CD14-positive monocyte (primary cell): ENCODE measurements at regions not wholly inside any gene's neighbourhood (a gene's known extent, or its start where the extent isn't known, plus 50 kb on each side); places are given as distances from the start of the nearest gene placed in this dataset.
"Not testable (repeated sequence)": the region's sequence is repeated elsewhere in the genome, so short reads cannot be mapped to it uniquely, and the experiment has no call there.

Experiments
- DNase-seq, 3 donors: peaks; one replicate each; pipeline ENCODE4 v3.0.0-alpha.2; 2011 to 2022
- H2AFZ ChIP-seq: 2 replicates; pipeline ENCODE4 v1.6.0; 2012; ENCODE audit warnings: mild to moderate bottlenecking, low read depth, low read length, inconsistent platforms; ENCODE audit not compliant: insufficient read depth, poor library complexity, severe bottlenecking
- H3K27ac ChIP-seq, 2 donors: 1 replicate in 1 of 2; 2 replicates in 1 of 2; pipeline ENCODE4 v1.5.1; 2012 to 2013; ENCODE audit warnings: low read length in 2 of 2, control low read depth in 1 of 2, inconsistent platforms in 1 of 2, low read depth in 1 of 2, mild to moderate bottlenecking in 1 of 2
- H3K27me3 ChIP-seq, 2 donors: one replicate each; pipeline versions ENCODE4 v1.6.0 to v1.6.1; 2011 to 2013; ENCODE audit warnings: low read length in 2 of 2; ENCODE audit not compliant: control insufficient read depth in 2 of 2, insufficient read depth in 2 of 2
- H3K36me3 ChIP-seq, 2 donors: replicated peaks in 1 of 2; 1 replicate in 1 of 2; 2 replicates in 1 of 2; pipeline versions ENCODE4 v1.5.1 to v1.6.1; 2012 to 2013; ENCODE audit warnings: low read length in 2 of 2, control low read depth in 1 of 2, inconsistent platforms in 1 of 2, mild to moderate bottlenecking in 1 of 2; ENCODE audit not compliant: insufficient read depth in 2 of 2, control insufficient read depth in 1 of 2
- H3K4me1 ChIP-seq, 2 donors: 1 replicate in 1 of 2; 2 replicates in 1 of 2; pipeline versions ENCODE4 v1.5.1 to v1.6.1; 2012 to 2013; ENCODE audit warnings: low read length in 2 of 2, control low read depth in 1 of 2, inconsistent platforms in 1 of 2, mild to moderate bottlenecking in 1 of 2, moderate library complexity in 1 of 2; ENCODE audit not compliant: insufficient read depth in 2 of 2, control insufficient read depth in 1 of 2
- H3K4me2 ChIP-seq: replicated peaks from 2 replicates; pipeline ENCODE3; 2012; ENCODE audit warnings: low read length, moderate library complexity, mild to moderate bottlenecking; ENCODE audit not compliant: poor library complexity, severe bottlenecking; ENCODE audit errors: extremely low read depth
- H3K4me3 ChIP-seq, 3 experiments: fragments of 200-600 bp in 1 of 3; sonication (generic) in 1 of 3; replicated peaks in 1 of 3; 1 replicate in 2 of 3; 2 replicates in 1 of 3; pipeline ENCODE4 v1.5.1; 2011 to 2013; ENCODE audit warnings: low read length in 3 of 3, mild to moderate bottlenecking in 3 of 3, control low read depth in 2 of 3, low read depth in 2 of 3, inconsistent platforms in 1 of 3, moderate library complexity in 1 of 3
- H3K79me2 ChIP-seq: 2 replicates; pipeline ENCODE4 v1.6.0; 2012; ENCODE audit warnings: mild to moderate bottlenecking, control low read depth, inconsistent platforms, low read length, moderate library complexity; ENCODE audit not compliant: insufficient read depth
- H3K9ac ChIP-seq: 2 replicates; pipeline ENCODE4 v1.6.0; 2017; ENCODE audit warnings: low read length, mild to moderate bottlenecking; ENCODE audit not compliant: insufficient read depth, poor library complexity, severe bottlenecking
- H3K9me3 ChIP-seq, 2 donors: replicated peaks in 1 of 2; 1 replicate in 1 of 2; 2 replicates in 1 of 2; pipeline versions ENCODE4 v1.5.1 to v1.6.1; 2012 to 2013; ENCODE audit warnings: low read length in 2 of 2, control low read depth in 1 of 2; ENCODE audit not compliant: control insufficient read depth in 1 of 2, insufficient read depth in 1 of 2
- H4K20me1 ChIP-seq: 2 replicates; pipeline ENCODE4 v1.6.0; 2012; ENCODE audit warnings: mild to moderate bottlenecking, low read length, control low read depth, moderate library complexity; ENCODE audit not compliant: insufficient read depth
- H3K27ac Mint-ChIP-seq, 7 donors: one replicate each; pipeline ENCODE4 v1.8.0; 2020; ENCODE audit warnings: mild to moderate bottlenecking in 7 of 7, mixed read lengths in 7 of 7, moderate library complexity in 6 of 7, inconsistent platforms in 2 of 7
- H3K27me3 Mint-ChIP-seq, 3 donors: one replicate each; pipeline ENCODE4 v1.8.0; 2021 to 2022; ENCODE audit warnings: low read depth in 3 of 3, mild to moderate bottlenecking in 3 of 3, mixed read lengths in 3 of 3, moderate library complexity in 3 of 3, inconsistent platforms in 1 of 3
- H3K36me3 Mint-ChIP-seq, 2 donors: one replicate each; pipeline ENCODE4 v1.8.0; 2020; ENCODE audit warnings: mixed read lengths in 2 of 2, inconsistent platforms in 1 of 2, mild to moderate bottlenecking in 1 of 2
- H3K4me1 Mint-ChIP-seq: one replicate; pipeline ENCODE4 v1.8.0; 2020; ENCODE audit warnings: mild to moderate bottlenecking, mixed read lengths
- H3K4me3 Mint-ChIP-seq, 2 donors: one replicate each; pipeline ENCODE4 v1.8.0; 2020; ENCODE audit warnings: mild to moderate bottlenecking in 2 of 2, mixed read lengths in 2 of 2, moderate library complexity in 1 of 2
- H3K9me3 Mint-ChIP-seq, 7 donors: one replicate each; pipeline ENCODE4 v1.8.0; 2020 to 2022; ENCODE audit warnings: mixed read lengths in 7 of 7, mild to moderate bottlenecking in 6 of 7, moderate library complexity in 6 of 7, inconsistent platforms in 2 of 7
- WGBS: methylation state at CpG from one replicate; pipeline ENCODE4 v1.1.5; 2013; ENCODE audit warnings: missing lambda C conversion rate; ENCODE audit not compliant: insufficient coverage; 5-methylcytosine and 5-hydroxymethylcytosine counted together
- intact Hi-C, 2 donors: fragments of 100-400 bp; cut with micrococcal nuclease; formaldehyde crosslinking; loops; one replicate each; pipeline versions ENCODE4 v1.15.0 to v1.15.1; 2023
- TF ChIP-seq, protein P1 (sequence below): fragments of 200-600 bp; IDR thresholded peaks from one replicate; pipeline ENCODE4 v1.8.0; 2022; ENCODE audit warnings: antibody characterized with exemption, mild to moderate bottlenecking

DNA sequence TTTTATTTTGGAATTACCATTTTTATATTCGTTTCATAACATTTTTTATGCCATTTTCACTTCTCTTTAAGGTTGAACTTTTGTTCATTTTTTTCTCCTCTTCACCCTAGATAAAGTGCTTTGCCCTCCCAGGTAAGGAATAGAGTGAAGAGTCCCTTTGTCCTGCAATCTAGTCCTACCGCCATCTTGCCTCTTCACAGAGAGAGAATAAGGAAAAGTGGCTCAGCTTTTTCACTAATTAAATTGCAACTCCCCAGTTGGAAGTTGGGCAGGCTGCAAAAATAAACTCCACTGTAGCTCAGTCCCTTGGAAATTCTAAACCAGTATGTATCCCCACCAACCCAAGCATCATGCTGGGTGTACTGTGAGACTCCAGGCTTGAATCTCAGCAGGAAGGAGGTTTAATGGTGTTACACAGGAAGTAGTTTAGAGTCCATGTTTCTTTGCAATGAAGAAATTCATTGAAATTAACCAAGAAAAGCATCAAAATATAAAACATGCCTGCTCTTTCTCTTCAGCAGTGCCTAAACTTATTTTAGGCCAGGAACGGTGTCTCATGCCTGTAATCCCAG, 60.3 kb upstream of the PCSK1 start:
- no peak overlapping the region for H3K4me3 ChIP-seq
- no peak overlapping the region for H3K9ac ChIP-seq
- H3K4me1 ChIP-seq = no peaks in the 10 kb centered on the region
- no peak overlapping the region for H3K4me2 ChIP-seq
- H3K27ac ChIP-seq = no peak overlapping the region
- no peaks in the 10 kb centered on the region for H3K27me3 ChIP-seq
- peaks cover under 1 to 4% (median 1%) of the 10 kb centered on the region in 3 donors for H3K27me3 Mint-ChIP-seq
- H3K27ac Mint-ChIP-seq = no peak overlapping the region
- intact Hi-C loops = no loop called here
- H2AFZ ChIP-seq = no peak overlapping the region
- H3K9me3 ChIP-seq = no peaks in the 10 kb centered on the region
- no peaks in the 10 kb centered on the region for H4K20me1 ChIP-seq
- H3K36me3 ChIP-seq = no peaks in the 10 kb centered on the region
- H3K36me3 Mint-ChIP-seq = no peaks in the 10 kb centered on the region
- H3K9me3 Mint-ChIP-seq = peaks cover 0 to 7% (median 2%) of the 10 kb centered on the region in 7 donors
- WGBS = 100% methylated on average over 1 of the region's 3 CpGs
- TF ChIP-seq, protein P1, sequence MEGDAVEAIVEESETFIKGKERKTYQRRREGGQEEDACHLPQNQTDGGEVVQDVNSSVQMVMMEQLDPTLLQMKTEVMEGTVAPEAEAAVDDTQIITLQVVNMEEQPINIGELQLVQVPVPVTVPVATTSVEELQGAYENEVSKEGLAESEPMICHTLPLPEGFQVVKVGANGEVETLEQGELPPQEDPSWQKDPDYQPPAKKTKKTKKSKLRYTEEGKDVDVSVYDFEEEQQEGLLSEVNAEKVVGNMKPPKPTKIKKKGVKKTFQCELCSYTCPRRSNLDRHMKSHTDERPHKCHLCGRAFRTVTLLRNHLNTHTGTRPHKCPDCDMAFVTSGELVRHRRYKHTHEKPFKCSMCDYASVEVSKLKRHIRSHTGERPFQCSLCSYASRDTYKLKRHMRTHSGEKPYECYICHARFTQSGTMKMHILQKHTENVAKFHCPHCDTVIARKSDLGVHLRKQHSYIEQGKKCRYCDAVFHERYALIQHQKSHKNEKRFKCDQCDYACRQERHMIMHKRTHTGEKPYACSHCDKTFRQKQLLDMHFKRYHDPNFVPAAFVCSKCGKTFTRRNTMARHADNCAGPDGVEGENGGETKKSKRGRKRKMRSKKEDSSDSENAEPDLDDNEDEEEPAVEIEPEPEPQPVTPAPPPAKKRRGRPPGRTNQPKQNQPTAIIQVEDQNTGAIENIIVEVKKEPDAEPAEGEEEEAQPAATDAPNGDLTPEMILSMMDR = no peak
- no peaks in the 10 kb centered on the region for H3K79me2 ChIP-seq
- DNase-seq = no peak
- H3K4me3 Mint-ChIP-seq = no peak overlapping the region
- H3K4me1 Mint-ChIP-seq = no peaks in the 10 kb centered on the region

DNA sequence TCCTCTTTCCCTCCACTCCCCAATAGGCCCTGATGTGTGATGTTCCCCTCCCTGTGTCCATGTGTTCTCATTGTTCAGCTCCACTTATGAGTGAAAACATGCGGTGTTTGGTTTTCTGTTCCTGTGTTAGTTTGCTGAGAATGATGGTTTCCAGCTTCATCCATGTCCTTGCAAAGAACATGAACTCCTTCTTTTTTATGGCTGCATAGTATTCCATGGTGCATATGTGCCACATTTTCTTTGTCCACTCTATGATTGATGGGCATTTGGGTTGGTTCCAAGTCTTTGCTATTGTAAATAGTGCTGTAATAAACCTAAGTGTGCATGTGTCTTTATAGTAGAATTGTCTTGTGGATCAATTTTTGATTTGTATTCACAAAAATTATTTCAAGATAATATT, 62.4 kb upstream of the PCSK1 start:
- H3K36me3 Mint-ChIP-seq, H3K9ac ChIP-seq, intact Hi-C loops, H2AFZ ChIP-seq, H3K9me3 ChIP-seq, H3K79me2 ChIP-seq, H3K4me3 Mint-ChIP-seq, H3K27me3 ChIP-seq, DNase-seq, H3K36me3 ChIP-seq, H3K4me3 ChIP-seq, H3K4me1 ChIP-seq, H3K27ac ChIP-seq, H3K27me3 Mint-ChIP-seq, H4K20me1 ChIP-seq, H3K27ac Mint-ChIP-seq, H3K9me3 Mint-ChIP-seq, H3K4me1 Mint-ChIP-seq, H3K4me2 ChIP-seq: not testable (repeated sequence)
- no CpG with 5 or more reads among the region's 1 CpG for WGBS

DNA sequence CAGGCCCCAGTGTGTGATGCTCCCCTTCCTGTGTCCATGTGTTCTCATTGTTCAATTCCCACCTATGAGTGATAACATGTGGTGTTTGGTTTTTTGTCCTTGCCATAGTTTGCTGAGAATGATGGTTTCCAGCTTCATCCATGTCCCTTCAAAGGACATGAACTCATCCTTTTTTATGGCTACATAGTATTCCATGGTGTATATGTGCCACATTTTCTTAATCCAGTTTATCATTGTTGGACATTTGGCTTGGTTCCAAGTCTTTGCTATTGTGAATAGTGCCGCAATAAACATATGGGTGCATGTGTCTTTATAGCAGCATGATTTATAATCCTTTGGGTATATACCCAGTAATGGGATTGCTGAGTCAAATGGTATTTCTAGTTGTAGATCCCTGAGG, 64.0 kb upstream of the PCSK1 start:
- H3K4me1 ChIP-seq, H3K9me3 Mint-ChIP-seq, H3K4me1 Mint-ChIP-seq, H4K20me1 ChIP-seq, intact Hi-C loops, H3K36me3 Mint-ChIP-seq, H2AFZ ChIP-seq, H3K9ac ChIP-seq, H3K9me3 ChIP-seq, H3K4me3 Mint-ChIP-seq, H3K27ac ChIP-seq, H3K27ac Mint-ChIP-seq, H3K4me3 ChIP-seq, H3K27me3 Mint-ChIP-seq, H3K4me2 ChIP-seq, H3K27me3 ChIP-seq, H3K79me2 ChIP-seq, DNase-seq, H3K36me3 ChIP-seq: not testable (repeated sequence)
- no CpG with 5 or more reads among the region's 1 CpG for WGBS
